H9 (cell line): ENCODE measurements at regions not wholly inside any gene's neighbourhood (a gene's known extent, or its start where the extent isn't known, plus 50 kb on each side); places are given as distances from the start of the nearest gene placed in this dataset.

Source experiments
- DNase-seq: peaks from one replicate; pipeline ENCODE4 v3.0.0-alpha.2; 2017
- H2AFZ ChIP-seq: one replicate; pipeline ENCODE4 v1.6.1; 2013; ENCODE audit warnings: mild to moderate bottlenecking, low read length, control low read depth, moderate library complexity
- H2AK5ac ChIP-seq: 2 replicates; pipeline ENCODE4 v1.6.1; 2013; ENCODE audit warnings: low read length, control low read depth, mixed read lengths; ENCODE audit not compliant: insufficient read length
- H2BK120ac ChIP-seq: one replicate; pipeline ENCODE4 v1.6.1; 2013; ENCODE audit warnings: low read depth, mild to moderate bottlenecking, low read length, control low read depth, inconsistent platforms; ENCODE audit not compliant: poor library complexity, severe bottlenecking
- H2BK12ac ChIP-seq: 2 replicates; pipeline ENCODE4 v1.6.1; 2013; ENCODE audit warnings: low read length, control low read depth, mixed read lengths, low read depth; ENCODE audit not compliant: insufficient read length
- H2BK15ac ChIP-seq: 2 replicates; pipeline ENCODE4 v1.6.1; 2013; ENCODE audit warnings: low read depth, low read length, control low read depth
- H2BK20ac ChIP-seq: one replicate; pipeline ENCODE4 v1.6.1; 2013; ENCODE audit warnings: low read depth, mild to moderate bottlenecking, low read length, control low read depth, inconsistent platforms; ENCODE audit not compliant: poor library complexity, severe bottlenecking
- H2BK5ac ChIP-seq: 2 replicates; pipeline ENCODE4 v1.6.1; 2013; ENCODE audit warnings: low read length, control low read depth, mixed read lengths; ENCODE audit not compliant: insufficient read length
- H3K14ac ChIP-seq: 2 replicates; pipeline ENCODE4 v1.6.1; 2013; ENCODE audit warnings: low read length, control low read depth; ENCODE audit not compliant: insufficient read depth
- H3K18ac ChIP-seq: 2 replicates; pipeline ENCODE4 v1.6.1; 2013; ENCODE audit warnings: low read depth, mild to moderate bottlenecking, mixed read lengths, low read length, control low read depth; ENCODE audit not compliant: insufficient read length
- H3K23ac ChIP-seq: 2 replicates; pipeline ENCODE4 v1.6.1; 2013; ENCODE audit warnings: low read length, control low read depth, mixed read lengths, low read depth; ENCODE audit not compliant: insufficient read length
- H3K23me2 ChIP-seq: 2 replicates; pipeline ENCODE4 v1.6.1; 2013; ENCODE audit warnings: low read depth, mild to moderate bottlenecking, mixed read lengths, low read length, control low read depth; ENCODE audit not compliant: insufficient read length, poor library complexity, severe bottlenecking
- H3K27ac ChIP-seq: 2 replicates; pipeline ENCODE4 v1.5.1; 2013; ENCODE audit warnings: low read length, control low read depth, mixed read lengths, low read depth; ENCODE audit not compliant: insufficient read length
- H3K27me3 ChIP-seq: 2 replicates; pipeline ENCODE4 v1.6.1; 2013; ENCODE audit warnings: low read length, control low read depth, inconsistent platforms; ENCODE audit not compliant: insufficient read depth
- H3K4ac ChIP-seq: 2 replicates; pipeline ENCODE4 v1.6.1; 2013; ENCODE audit warnings: low read depth, mild to moderate bottlenecking, control low read depth, inconsistent platforms, low read length, moderate library complexity
- H3K4me1 ChIP-seq: 2 replicates; pipeline ENCODE4 v1.6.1; 2013; ENCODE audit warnings: low read length, control low read depth, inconsistent platforms; ENCODE audit not compliant: insufficient read depth
- H3K4me2 ChIP-seq: 2 replicates; pipeline ENCODE4 v1.6.1; 2013; ENCODE audit warnings: low read length, control low read depth, mixed read lengths; ENCODE audit not compliant: insufficient read length, insufficient read depth
- H3K56ac ChIP-seq: 2 replicates; pipeline ENCODE4 v1.6.1; 2013; ENCODE audit warnings: low read depth, mild to moderate bottlenecking, mixed read lengths, low read length, control low read depth; ENCODE audit not compliant: insufficient read length
- H3K79me1 ChIP-seq: 2 replicates; pipeline ENCODE4 v1.6.1; 2013; ENCODE audit warnings: low read depth, mild to moderate bottlenecking, moderate library complexity, low read length, control low read depth, inconsistent platforms; ENCODE audit not compliant: insufficient read depth, poor library complexity, severe bottlenecking
- H3K79me2 ChIP-seq: 2 replicates; pipeline ENCODE4 v1.6.1; 2013; ENCODE audit warnings: low read length, control low read depth, inconsistent platforms; ENCODE audit not compliant: insufficient read depth
- H3K9ac ChIP-seq: 2 replicates; pipeline ENCODE4 v1.6.1; 2013; ENCODE audit warnings: low read length, control low read depth, mixed read lengths; ENCODE audit not compliant: insufficient read length; ENCODE audit errors: extremely low read depth
- H3K9me3 ChIP-seq: one replicate; pipeline ENCODE4 v1.6.1; 2013; ENCODE audit warnings: low read depth, low read length, inconsistent platforms; ENCODE audit not compliant: control insufficient read depth
- H3T11ph ChIP-seq: one replicate; pipeline ENCODE4 v1.6.1; 2013; ENCODE audit warnings: mild to moderate bottlenecking, low read length, control low read depth, inconsistent platforms
- H4K20me1 ChIP-seq: one replicate; pipeline ENCODE4 v1.6.1; 2013; ENCODE audit not compliant: control insufficient read depth, insufficient read length, insufficient read depth
- H4K5ac ChIP-seq: 2 replicates; pipeline ENCODE4 v1.6.1; 2013; ENCODE audit warnings: low read depth, mild to moderate bottlenecking, mixed read lengths, low read length, control low read depth; ENCODE audit not compliant: insufficient read length
- H4K8ac ChIP-seq: replicated peaks from 2 replicates; pipeline ENCODE4 v1.6.1; 2013; ENCODE audit warnings: low read length, control low read depth, mixed read lengths, low read depth; ENCODE audit not compliant: insufficient read length
- H4K91ac ChIP-seq: 2 replicates; pipeline ENCODE4 v1.6.1; 2013; ENCODE audit warnings: low read depth, mild to moderate bottlenecking, moderate library complexity, mixed read lengths, low read length, control low read depth; ENCODE audit not compliant: insufficient read length
- H3K27ac Mint-ChIP-seq, 3 experiments: 2 replicates in 2 of 3; 3 replicates in 1 of 3; pipeline ENCODE4 v1.8.0; 2020 to 2021; ENCODE audit warnings: mixed read lengths in 3 of 3, mild to moderate bottlenecking in 1 of 3, moderate library complexity in 1 of 3
- H3K27me3 Mint-ChIP-seq: 2 replicates; pipeline ENCODE4 v1.8.0; 2021; ENCODE audit warnings: low read depth, mild to moderate bottlenecking, moderate library complexity, mixed read lengths
- H3K36me3 Mint-ChIP-seq, 3 experiments: 2 replicates in 2 of 3; 3 replicates in 1 of 3; pipeline ENCODE4 v1.8.0; 2020 to 2021; ENCODE audit warnings: low read depth in 3 of 3, mixed read lengths in 3 of 3; ENCODE audit not compliant: insufficient read depth in 1 of 3
- H3K4me1 Mint-ChIP-seq, 2 experiments: 2 replicates each; pipeline ENCODE4 v1.8.0; 2020; ENCODE audit warnings: mixed read lengths in 2 of 2
- H3K4me3 Mint-ChIP-seq, 2 experiments: 2 replicates in 1 of 2; 3 replicates in 1 of 2; pipeline ENCODE4 v1.8.0; 2020 to 2021; ENCODE audit warnings: mild to moderate bottlenecking in 2 of 2, mixed read lengths in 2 of 2, moderate library complexity in 1 of 2
- H3K9me3 Mint-ChIP-seq, 2 experiments: 2 replicates in 1 of 2; 3 replicates in 1 of 2; pipeline ENCODE4 v1.8.0; 2020; ENCODE audit warnings: mild to moderate bottlenecking in 2 of 2, mixed read lengths in 2 of 2, moderate library complexity in 1 of 2
- CTCF ChIP-seq: fragments of 200-600 bp; sonication (generic); conservative IDR thresholded peaks from 3 replicates; pipeline ENCODE4 v1.8.0; 2021; ENCODE audit warnings: antibody characterized with exemption, mild to moderate bottlenecking
- WGBS: extraction: QIAGEN DNeasy Blood & Tissue Kit; methylation state at CpG from one replicate; pipeline ENCODE4 v1.1.7; 2013; ENCODE audit warnings: missing lambda C conversion rate, low lambda C conversion rate, mixed read lengths; ENCODE audit not compliant: insufficient read length; ENCODE audit errors: extremely low coverage; 5-methylcytosine and 5-hydroxymethylcytosine counted together

- H3K9me3 Mint-ChIP-seq, result no peaks in the 10 kb centered on the region
These were observed 943.2 kb downstream of the TMTC2 start for GRCh38 chr12:83629931-83630330.

More at GRCh38 chr12:83629931-83630330, 943.2 kb downstream of the TMTC2 start:
- H2BK20ac ChIP-seq, result no peak overlapping the region
- H4K91ac ChIP-seq, result no peak overlapping the region
- H3K27ac Mint-ChIP-seq, result no peak overlapping the region
- no peak overlapping the region for H3K18ac ChIP-seq
- H2BK12ac ChIP-seq, result no peak overlapping the region
- DNase-seq, result no peak
- no peaks in the 10 kb centered on the region for H3K9me3 ChIP-seq
- H3T11ph ChIP-seq, result no peak overlapping the region
- H3K27ac ChIP-seq, result no peak overlapping the region
- no peak overlapping the region for H2AK5ac ChIP-seq
- H3K4me2 ChIP-seq, result no peak overlapping the region
- H4K5ac ChIP-seq, result no peak overlapping the region
- no peaks in the 10 kb centered on the region for H3K27me3 Mint-ChIP-seq
- H3K4me1 ChIP-seq, result no peaks in the 10 kb centered on the region
- no peaks in the 10 kb centered on the region for H3K79me1 ChIP-seq
- no peaks in the 10 kb centered on the region for H4K20me1 ChIP-seq
- WGBS, result no CpG with 5 or more reads among the region's 3 CpGs
- H3K36me3 Mint-ChIP-seq, result no peaks in the 10 kb centered on the region
- H3K4ac ChIP-seq, result no peak overlapping the region
- H3K14ac ChIP-seq, result no peak overlapping the region
- H3K27me3 ChIP-seq, result no peaks in the 10 kb centered on the region
- no peaks in the 10 kb centered on the region for H3K79me2 ChIP-seq
- no peak overlapping the region for H2BK15ac ChIP-seq
- no peak overlapping the region for H3K56ac ChIP-seq
- no peak overlapping the region for H3K9ac ChIP-seq
- no peak overlapping the region for H2BK120ac ChIP-seq
- no peak overlapping the region for H4K8ac ChIP-seq
- no peak overlapping the region for H2BK5ac ChIP-seq
- peaks cover 3 to 9% of the 10 kb centered on the region in 2 experiments; a peak in 3 of 4 replicates for H3K4me1 Mint-ChIP-seq
- no peak overlapping the region for H2AFZ ChIP-seq
- TF ChIP-seq CTCF, result no peak
- no peaks in the 10 kb centered on the region for H3K23me2 ChIP-seq
- H3K23ac ChIP-seq, result no peak overlapping the region
- no peak overlapping the region for H3K4me3 Mint-ChIP-seq
